Activated CD4-positive, alpha-beta T cell treated with anti-CD3 and anti-CD28 coated beads, Interleukin-2, amount 10 ng/mL, durations not matched to agents 24 days and 14 days (primary cell): ENCODE measurements at regions not wholly inside any gene's neighbourhood (a gene's known extent, or its start where the extent isn't known, plus 50 kb on each side); places are given as distances from the start of the nearest gene placed in this dataset.
"Not testable (repeated sequence)": the region's sequence is repeated elsewhere in the genome, so short reads cannot be mapped to it uniquely, and the experiment has no call there.

Experiments used
- DNase-seq: peaks from one replicate; pipeline ENCODE4 v3.0.0; 2022
- H3K27ac Mint-ChIP-seq: one replicate; pipeline ENCODE4 v1.8.0; 2022; ENCODE audit warnings: mild to moderate bottlenecking, mixed read lengths
- H3K27me3 Mint-ChIP-seq: one replicate; pipeline ENCODE4 v1.8.0; 2022; ENCODE audit warnings: mixed read lengths
- H3K36me3 Mint-ChIP-seq: one replicate; pipeline ENCODE4 v1.8.0; 2022; ENCODE audit warnings: low read depth, mild to moderate bottlenecking, mixed read lengths
- H3K4me1 Mint-ChIP-seq: one replicate; pipeline ENCODE4 v1.8.0; 2021; ENCODE audit warnings: mixed read lengths
- H3K4me3 Mint-ChIP-seq: one replicate; pipeline ENCODE4 v1.8.0; 2022; ENCODE audit warnings: mild to moderate bottlenecking, moderate library complexity, mixed read lengths
- H3K9me3 Mint-ChIP-seq: one replicate; pipeline ENCODE4 v1.8.0; 2021; ENCODE audit warnings: mixed read lengths
- intact Hi-C: fragments of 100-400 bp; cut with micrococcal nuclease; formaldehyde crosslinking; loops from one replicate; pipeline ENCODE4 v1.15.1; 2023

- no peak for DNase-seq
- Mint-ChIP-seq H3K27ac (no peak overlapping the region), H3K36me3 (no peaks in the 10 kb centered on the region), H3K27me3 (no peaks in the 10 kb centered on the region), H3K4me1 (no peaks in the 10 kb centered on the region), H3K4me3 (no peak overlapping the region), H3K9me3 (peaks cover 16% of the 10 kb centered on the region)
- intact Hi-C loops = no loop called here
These were observed 232.6 kb upstream of the C1orf174 start for GRCh38 chr1:4132352-4133296.

- peaks cover 16% of the 10 kb centered on the region for H3K9me3 Mint-ChIP-seq
- H3K27ac Mint-ChIP-seq = no peak overlapping the region
- H3K4me3 Mint-ChIP-seq = no peak overlapping the region
- no peaks in the 10 kb centered on the region for H3K4me1 Mint-ChIP-seq
- H3K27me3 Mint-ChIP-seq = no peaks in the 10 kb centered on the region
- no peaks in the 10 kb centered on the region for H3K36me3 Mint-ChIP-seq
- no peak for DNase-seq
- intact Hi-C loops = no loop called here
These were observed 233.3 kb upstream of the C1orf174 start for GRCh38 chr1:4133297-4133938.

- Mint-ChIP-seq H3K9me3 (peaks cover 16% of the 10 kb centered on the region), H3K36me3 (no peaks in the 10 kb centered on the region)
These were observed 233.9 kb upstream of the C1orf174 start for GRCh38 chr1:4133939-4134321.

GRCh38 chr1:4135853-4136252 is 235.8 kb upstream of the C1orf174 start:
- peaks cover 16% of the 10 kb centered on the region for H3K9me3 Mint-ChIP-seq
- DNase-seq, H3K4me3 Mint-ChIP-seq, H3K36me3 Mint-ChIP-seq, H3K27ac Mint-ChIP-seq, H3K27me3 Mint-ChIP-seq, intact Hi-C loops, H3K4me1 Mint-ChIP-seq: not testable (repeated sequence)

More at GRCh38 chr1:4133939-4134321, 233.9 kb upstream of the C1orf174 start:
- Mint-ChIP-seq H3K4me1 (no peaks in the 10 kb centered on the region), H3K27ac (no peak overlapping the region), H3K27me3 (no peaks in the 10 kb centered on the region), H3K4me3 (no peak overlapping the region)
- DNase-seq = no peak
- intact Hi-C loops = no loop called here

GRCh38 chr1:4137621-4138415 is 237.7 kb upstream of the C1orf174 start:
- Mint-ChIP-seq H3K9me3 (peaks cover 16% of the 10 kb centered on the region), H3K27me3 (no peaks in the 10 kb centered on the region), H3K4me1 (no peaks in the 10 kb centered on the region), H3K36me3 (no peaks in the 10 kb centered on the region), H3K4me3 (no peak overlapping the region), H3K27ac (no peak overlapping the region)
- DNase-seq = no peak
- intact Hi-C loops = no loop called here

GRCh38 chr1:4139646-4140045 is 239.6 kb upstream of the C1orf174 start:
- DNase-seq = no peak
- H3K27ac Mint-ChIP-seq = no peak overlapping the region
- intact Hi-C loops = no loop called here
- H3K9me3 Mint-ChIP-seq = peaks cover 16% of the 10 kb centered on the region
- H3K4me3 Mint-ChIP-seq = no peak overlapping the region
- H3K36me3 Mint-ChIP-seq = no peaks in the 10 kb centered on the region
- H3K4me1 Mint-ChIP-seq = no peaks in the 10 kb centered on the region
- H3K27me3 Mint-ChIP-seq = no peaks in the 10 kb centered on the region

GRCh38 chr1:4140241-4140640 is 240.2 kb upstream of the C1orf174 start:
- H3K36me3 Mint-ChIP-seq = no peaks in the 10 kb centered on the region
- intact Hi-C loops = no loop called here
- H3K27ac Mint-ChIP-seq = no peak overlapping the region
- H3K27me3 Mint-ChIP-seq = no peaks in the 10 kb centered on the region
- H3K4me1 Mint-ChIP-seq = no peaks in the 10 kb centered on the region
- no peak overlapping the region for H3K4me3 Mint-ChIP-seq
- no peak for DNase-seq
- peaks cover 16% of the 10 kb centered on the region for H3K9me3 Mint-ChIP-seq

GRCh38 chr1:4140821-4141220 is 240.7 kb upstream of the C1orf174 start:
- no peaks in the 10 kb centered on the region for H3K4me1 Mint-ChIP-seq
- no peaks in the 10 kb centered on the region for H3K36me3 Mint-ChIP-seq
- H3K4me3 Mint-ChIP-seq = no peak overlapping the region
- intact Hi-C loops = no loop called here
- no peak overlapping the region for H3K27ac Mint-ChIP-seq
- DNase-seq = no peak
- H3K9me3 Mint-ChIP-seq = peaks cover 11% of the 10 kb centered on the region
- no peaks in the 10 kb centered on the region for H3K27me3 Mint-ChIP-seq

- no peak overlapping the region for H3K4me3 Mint-ChIP-seq
- H3K9me3 Mint-ChIP-seq = no peaks in the 10 kb centered on the region
- H3K36me3 Mint-ChIP-seq = no peaks in the 10 kb centered on the region
- DNase-seq = no peak
- H3K4me1 Mint-ChIP-seq = no peaks in the 10 kb centered on the region
- H3K27me3 Mint-ChIP-seq = no peaks in the 10 kb centered on the region
- no peak overlapping the region for H3K27ac Mint-ChIP-seq
- intact Hi-C loops = no loop called here
These were observed 244.4 kb upstream of the C1orf174 start for GRCh38 chr1:4144349-4144971.

GRCh38 chr1:4146101-4146500 is 246.0 kb upstream of the C1orf174 start:
- H3K4me3 Mint-ChIP-seq = no peak overlapping the region
- H3K36me3 Mint-ChIP-seq = no peaks in the 10 kb centered on the region
- no peaks in the 10 kb centered on the region for H3K4me1 Mint-ChIP-seq
- intact Hi-C loops = no loop called here
- no peaks in the 10 kb centered on the region for H3K27me3 Mint-ChIP-seq
- no peak overlapping the region for H3K27ac Mint-ChIP-seq
- H3K9me3 Mint-ChIP-seq = no peaks in the 10 kb centered on the region
- no peak for DNase-seq

GRCh38 chr1:4146614-4147013 is 246.5 kb upstream of the C1orf174 start:
- H3K27me3 Mint-ChIP-seq = no peaks in the 10 kb centered on the region
- H3K36me3 Mint-ChIP-seq = no peaks in the 10 kb centered on the region
- intact Hi-C loops = no loop called here
- H3K4me1 Mint-ChIP-seq = no peaks in the 10 kb centered on the region
- H3K4me3 Mint-ChIP-seq = no peak overlapping the region
- H3K27ac Mint-ChIP-seq = no peak overlapping the region
- DNase-seq = no peak
- no peaks in the 10 kb centered on the region for H3K9me3 Mint-ChIP-seq

GRCh38 chr1:4147509-4147908 is 247.4 kb upstream of the C1orf174 start:
- intact Hi-C loops = no loop called here
- Mint-ChIP-seq H3K27me3 (no peaks in the 10 kb centered on the region), H3K4me1 (no peaks in the 10 kb centered on the region), H3K9me3 (no peaks in the 10 kb centered on the region), H3K27ac (no peak overlapping the region), H3K36me3 (no peaks in the 10 kb centered on the region), H3K4me3 (no peak overlapping the region)
- no peak for DNase-seq

GRCh38 chr1:4149281-4149680 is 249.2 kb upstream of the C1orf174 start:
- intact Hi-C loops = no loop called here
- Mint-ChIP-seq H3K4me3 (no peak overlapping the region), H3K27ac (no peak overlapping the region), H3K27me3 (no peaks in the 10 kb centered on the region), H3K4me1 (no peaks in the 10 kb centered on the region), H3K36me3 (no peaks in the 10 kb centered on the region), H3K9me3 (no peaks in the 10 kb centered on the region)
- no peak for DNase-seq
